NOMO-1 treated with dmso at 0.1 percent for 144 hours (cell line): ENCODE measurements at regions not wholly inside any gene's neighbourhood (a gene's known extent, or its start where the extent isn't known, plus 50 kb on each side); places are given as distances from the start of the nearest gene placed in this dataset.

Source experiments
- DNase-seq: peaks from one replicate; lab custom pipeline; 2025; ENCODE audit not compliant: unreplicated experiment; lab: John Stamatoyannopoulos, UW

DNA sequence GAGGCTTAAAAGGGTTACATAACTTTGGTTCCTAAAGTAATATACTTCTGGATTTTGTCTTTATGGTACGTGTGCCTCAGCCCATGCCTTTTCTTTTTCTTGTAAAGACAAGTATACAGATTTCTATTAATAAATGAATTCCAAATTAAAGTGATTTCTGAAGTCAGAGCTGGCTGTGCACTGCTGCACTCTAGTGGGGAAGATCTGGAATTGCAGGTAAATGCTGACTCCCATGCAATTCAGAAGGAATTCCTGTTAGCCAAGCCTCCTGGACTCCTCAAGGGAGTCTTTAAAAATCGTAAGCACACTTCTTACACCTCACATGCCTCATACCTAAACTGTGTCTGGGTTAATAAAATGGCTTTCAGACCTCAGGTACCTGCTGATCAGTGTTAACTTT lies 118.4 kb upstream of the SLC7A1 start:
- DNase-seq: peak; percentile 23

DNA sequence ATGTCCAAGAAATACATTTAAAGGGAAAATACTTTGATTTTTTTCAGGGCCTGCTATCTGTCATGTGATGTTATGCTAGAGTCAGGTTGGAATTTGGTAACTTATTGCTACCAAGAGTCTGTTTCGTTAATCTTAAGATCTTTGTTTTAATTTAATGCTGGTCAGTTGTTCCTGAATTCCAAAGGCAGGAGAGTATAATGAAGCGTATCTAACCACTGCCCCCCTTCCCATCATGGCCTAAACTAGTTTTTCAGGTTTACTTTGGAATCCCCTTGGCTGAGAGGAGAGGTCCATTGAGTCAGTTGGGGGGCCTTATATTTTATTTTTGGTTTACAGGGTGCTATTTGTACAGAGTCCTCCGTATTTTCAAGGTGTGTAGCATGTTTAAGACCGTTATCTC lies 116.3 kb upstream of the SLC7A1 start:
- DNase-seq: no peak

DNA sequence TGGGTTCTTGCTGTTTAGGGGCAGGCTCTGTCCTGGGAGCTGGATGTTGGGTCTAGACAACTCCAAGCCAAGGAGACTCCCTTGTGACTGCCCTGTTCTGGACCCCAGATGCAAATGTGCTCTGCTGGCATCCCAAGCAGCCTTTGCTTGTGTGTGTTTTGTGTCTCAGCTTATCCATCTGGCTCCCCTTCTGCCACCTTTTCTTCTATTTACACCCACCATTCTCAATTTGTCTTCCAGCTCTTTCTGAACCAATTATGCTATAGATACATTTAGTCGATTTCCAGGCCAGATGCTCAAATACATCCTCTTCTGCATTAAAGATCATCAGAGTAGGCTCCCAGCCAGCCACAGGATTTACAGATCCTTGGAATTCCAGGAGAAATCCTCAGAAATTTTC lies 115.0 kb upstream of the SLC7A1 start:
- no peak for DNase-seq

DNA sequence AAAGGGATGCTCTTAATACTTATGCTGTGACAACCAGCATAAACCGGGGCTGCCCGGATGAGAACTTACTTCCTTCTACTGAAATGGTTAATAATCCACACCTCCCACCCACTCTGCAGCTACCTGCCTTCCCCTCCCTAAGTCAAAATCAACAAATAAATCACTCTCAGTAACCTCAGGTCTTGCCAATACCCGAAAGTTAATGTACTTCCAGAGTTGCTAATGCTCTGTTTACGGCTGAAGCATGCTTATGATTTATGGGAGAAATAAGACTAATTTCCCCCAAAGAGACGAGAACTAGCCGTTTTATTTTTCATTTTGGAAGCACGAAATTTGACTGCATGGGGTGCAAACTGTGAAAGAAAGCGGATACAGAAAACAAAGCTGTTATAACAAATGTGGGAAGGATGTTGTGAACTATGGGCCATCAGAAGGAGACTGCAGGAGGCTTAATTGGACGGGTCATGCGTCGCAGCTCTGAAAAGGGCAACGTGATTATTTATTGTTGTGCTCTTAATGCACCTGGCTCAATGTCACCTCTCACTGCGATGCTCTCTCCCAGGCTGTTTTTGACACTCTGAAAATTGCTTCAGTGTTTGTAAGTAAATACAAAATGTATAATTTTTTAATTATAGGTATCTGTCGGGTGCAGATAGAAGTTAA lies 114.0 kb upstream of the SLC7A1 start:
- DNase-seq: no peak

DNA sequence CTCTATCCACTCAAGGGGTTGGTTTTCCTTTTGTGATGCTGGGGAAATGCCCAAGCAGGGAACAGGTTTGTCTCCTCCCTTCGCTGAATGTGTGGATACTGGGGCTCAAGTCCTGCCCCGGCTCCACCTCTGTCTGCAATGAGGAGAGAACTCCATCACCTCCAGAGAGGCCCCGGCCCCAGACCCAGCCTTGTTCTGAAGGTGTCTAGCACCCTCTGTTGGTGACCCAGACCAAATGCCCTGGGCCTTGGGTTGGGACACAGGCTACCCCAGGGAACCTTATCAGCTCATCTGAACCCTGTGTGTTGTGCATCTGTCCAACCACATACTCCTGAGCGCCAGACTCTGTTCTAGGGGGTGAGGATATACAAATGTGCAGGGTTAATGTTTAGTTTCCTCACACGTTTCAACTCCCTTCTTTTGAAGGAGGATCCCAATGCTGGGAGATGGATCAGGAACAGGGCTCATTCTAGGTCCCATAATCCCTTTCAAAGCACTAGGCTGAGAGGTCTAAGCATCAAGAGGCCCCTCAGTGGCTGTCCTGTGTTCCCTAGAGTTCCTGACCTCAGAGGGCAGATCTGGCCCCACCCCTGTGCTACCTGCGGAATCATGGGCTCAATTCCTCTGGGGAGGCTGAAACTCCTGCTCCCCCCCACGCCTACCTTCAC lies 112.5 kb upstream of the SLC7A1 start:
- DNase-seq: peak; percentile 16

DNA sequence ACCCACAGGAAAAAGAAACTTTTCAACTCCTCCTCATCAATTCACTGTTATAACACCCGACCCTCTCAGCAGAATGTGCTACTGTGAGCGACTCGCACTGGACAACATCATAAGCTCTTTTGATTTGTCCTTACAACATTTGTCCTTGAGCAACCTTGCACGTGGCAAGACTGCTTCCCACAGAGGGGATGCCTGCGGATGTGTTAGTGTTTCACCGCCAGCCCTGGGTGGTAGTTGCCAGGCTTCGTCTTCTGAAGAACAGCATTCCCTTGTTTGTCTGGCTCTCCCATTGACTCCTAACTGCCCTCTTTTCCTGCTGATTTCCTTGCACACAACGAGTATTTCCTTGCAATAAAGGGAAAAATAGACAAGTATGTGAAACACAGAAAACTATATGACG lies 111.4 kb upstream of the SLC7A1 start:
- no peak for DNase-seq

DNA sequence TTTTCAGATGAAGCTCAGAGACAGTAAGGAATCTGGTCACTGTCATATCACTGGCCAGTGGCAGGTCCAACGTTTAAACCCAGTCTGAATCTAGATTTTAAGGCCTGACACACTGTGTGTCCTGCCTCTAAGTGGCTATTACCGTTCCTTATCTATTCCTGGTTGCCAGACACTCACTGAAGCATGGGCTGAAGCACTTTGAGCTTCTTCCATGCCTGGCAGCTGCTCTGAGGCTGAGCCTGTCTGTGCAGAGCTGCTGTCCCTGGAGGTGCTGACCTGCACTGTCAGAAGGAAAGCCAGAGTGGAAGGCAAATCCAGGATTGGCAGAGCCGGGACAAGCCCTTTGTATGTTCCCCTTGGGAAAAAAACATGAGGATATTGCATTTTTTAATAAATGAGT lies 109.2 kb upstream of the SLC7A1 start:
- no peak for DNase-seq

DNA sequence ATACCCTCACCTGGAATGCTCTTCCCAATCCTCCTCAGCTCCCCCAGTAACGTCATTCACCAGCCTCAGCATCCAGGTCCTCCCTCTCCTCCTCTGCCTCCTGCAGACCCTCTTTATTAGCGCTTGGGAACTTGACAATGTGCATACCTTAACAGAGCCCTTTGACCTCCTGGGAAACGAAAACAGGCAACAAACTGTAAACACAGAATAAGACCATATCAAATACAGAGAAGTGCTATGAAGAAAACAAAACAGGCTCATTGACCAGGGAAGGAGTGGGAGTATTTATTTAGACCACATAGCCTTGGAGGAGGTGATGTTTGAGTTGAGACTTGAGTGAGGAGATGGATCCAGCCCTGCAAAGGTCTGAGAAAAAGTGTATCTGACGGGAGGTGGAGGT lies 107.9 kb upstream of the SLC7A1 start:
- DNase-seq: no peak

DNA sequence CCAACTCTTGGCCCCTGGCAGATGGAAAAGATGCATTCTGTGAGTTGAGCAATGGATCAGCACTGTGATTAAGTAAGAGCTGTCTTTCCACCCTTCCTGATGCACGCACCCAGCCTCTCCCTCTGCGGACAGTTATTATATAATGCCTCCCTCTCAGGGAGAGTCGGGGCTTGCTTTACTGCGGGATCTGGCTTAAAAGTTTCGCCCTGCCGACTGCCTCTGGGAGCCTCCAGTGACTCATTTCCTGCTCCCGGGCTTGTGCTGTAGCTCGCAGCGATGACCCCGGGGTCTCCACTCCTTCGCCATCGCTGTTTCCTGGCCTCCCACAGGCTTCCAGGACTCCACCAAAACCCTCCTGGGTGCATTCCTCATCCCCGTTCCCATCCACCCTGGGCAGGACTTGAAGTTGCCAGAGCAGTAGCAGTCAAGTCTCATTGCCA lies 107.4 kb upstream of the SLC7A1 start:
- no peak for DNase-seq

DNA sequence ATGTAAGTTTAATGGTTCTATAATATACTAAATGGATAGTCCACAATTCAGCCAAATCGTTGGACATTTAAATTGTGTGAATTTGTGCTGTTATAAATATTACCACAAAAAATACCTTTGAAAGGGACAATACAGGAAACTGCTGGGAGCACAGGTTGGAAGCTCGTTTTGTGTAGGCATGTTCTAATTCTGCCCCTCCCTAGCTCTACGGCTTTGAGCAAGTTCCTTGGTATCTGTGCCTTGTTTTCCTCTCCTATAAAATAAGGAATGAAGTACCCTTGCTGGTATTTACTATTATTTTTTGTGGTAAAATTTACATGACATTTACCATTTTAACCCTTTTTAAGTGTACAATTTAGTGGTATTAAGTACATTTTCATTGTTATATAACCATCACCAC lies 102.6 kb upstream of the SLC7A1 start:
- DNase-seq: no peak

DNA sequence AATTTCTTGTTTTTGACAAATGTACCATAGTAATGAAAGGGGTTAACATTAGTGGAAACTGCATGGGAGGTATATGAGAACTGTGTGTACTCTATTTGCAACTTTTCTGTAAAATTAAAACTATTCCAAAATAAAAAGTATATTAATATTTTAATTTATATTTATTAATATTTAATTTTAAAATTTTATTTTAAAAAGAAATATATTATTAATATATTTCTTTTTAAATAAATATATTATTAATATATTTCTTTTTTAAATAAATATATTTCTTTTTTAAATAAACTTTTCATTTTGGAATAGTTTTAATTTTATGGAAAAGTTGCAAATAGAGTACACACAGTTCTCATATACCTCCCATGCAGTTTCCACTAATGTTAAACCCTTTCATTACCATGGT lies 101.1 kb upstream of the SLC7A1 start:
- no peak for DNase-seq

DNA sequence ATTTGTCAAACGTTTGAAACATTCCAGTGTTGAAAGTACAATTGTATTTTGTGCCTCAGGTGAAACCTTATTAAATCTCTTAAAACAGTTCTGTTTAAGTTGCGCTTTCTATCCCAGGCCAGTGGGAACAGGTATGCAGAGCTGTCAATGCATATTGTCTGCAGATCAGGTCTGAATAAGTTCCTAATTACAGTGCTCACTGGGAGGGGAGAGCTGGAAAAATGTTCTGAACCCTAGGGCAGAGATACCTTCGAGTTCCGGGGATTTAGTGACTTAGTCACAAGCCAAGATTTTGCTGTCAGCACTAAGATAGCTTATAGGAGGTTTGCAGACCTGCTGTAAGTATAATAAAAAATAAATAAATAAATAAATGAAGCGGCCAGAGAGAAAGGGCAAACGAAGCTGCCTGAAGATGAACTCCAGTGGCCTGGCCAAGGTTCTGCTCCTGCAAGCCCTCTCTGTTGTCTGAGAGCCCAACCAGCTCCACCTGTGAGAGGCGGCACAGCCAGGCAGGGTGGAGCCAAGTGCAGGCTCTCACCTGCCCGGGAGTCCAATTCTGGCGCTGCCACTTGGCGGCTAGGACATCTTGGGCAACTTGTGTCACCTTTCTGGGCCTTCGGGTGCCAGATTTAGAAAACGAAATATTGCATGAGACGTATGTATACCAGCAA lies 97.9 kb upstream of the SLC7A1 start:
- no peak for DNase-seq

DNA sequence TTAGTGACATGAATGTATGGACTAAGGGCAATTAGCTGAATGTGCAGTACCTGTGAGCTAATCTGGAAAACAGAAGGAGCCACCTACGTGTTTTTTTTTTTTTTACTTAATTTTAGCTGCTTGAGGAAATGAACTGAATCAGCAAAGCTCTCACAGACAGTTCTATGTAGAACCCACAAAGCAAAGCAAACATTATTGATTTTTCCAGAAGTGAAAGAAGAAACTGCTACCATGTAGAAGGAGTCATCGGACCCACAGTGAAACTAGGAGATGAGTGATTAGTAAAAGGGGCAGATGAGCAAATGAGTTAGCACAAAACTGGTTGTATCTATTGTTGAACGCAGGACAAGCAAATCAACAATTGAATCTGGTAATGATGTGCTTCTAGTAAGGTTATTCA lies 94.1 kb upstream of the SLC7A1 start:
- DNase-seq: peak; percentile 33

DNA sequence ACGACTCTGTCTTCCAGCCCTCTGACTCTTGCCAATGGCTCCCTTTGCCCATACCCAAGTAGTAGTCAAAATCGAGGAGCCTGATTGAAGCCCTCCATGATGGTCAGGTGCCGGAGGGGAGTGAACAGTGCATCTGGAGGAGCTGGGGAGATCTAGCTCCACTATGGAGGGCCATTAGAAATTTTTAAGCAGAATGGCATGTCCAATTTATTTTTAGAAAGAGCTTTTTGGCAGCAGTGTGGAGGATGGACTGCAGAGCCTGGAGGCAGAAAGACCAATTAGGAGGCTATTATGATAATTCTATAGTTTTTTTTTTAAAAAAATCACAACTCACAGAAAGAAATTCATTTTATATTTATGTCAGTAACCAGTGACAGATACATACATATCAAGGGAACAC lies 92.7 kb upstream of the SLC7A1 start:
- DNase-seq: no peak

DNA sequence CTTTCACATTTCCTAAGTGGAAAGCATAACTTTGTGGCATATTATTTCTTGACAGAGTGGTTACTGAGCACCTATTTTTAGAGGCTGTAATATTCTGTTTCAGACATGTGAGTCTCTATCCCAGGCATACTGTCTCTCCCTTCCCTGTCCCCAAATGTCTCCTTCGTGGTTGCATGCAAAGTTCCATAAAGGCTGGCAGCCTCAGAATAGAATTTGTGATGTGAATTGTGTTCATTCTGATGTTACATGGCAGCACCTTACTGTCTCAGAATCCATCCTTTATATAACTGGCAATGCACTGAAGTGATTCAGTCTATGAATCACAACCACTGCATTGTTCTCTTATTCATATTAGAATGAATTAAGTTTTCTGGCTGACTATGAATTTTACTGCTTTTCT lies 89.0 kb upstream of the SLC7A1 start:
- no peak for DNase-seq

DNA sequence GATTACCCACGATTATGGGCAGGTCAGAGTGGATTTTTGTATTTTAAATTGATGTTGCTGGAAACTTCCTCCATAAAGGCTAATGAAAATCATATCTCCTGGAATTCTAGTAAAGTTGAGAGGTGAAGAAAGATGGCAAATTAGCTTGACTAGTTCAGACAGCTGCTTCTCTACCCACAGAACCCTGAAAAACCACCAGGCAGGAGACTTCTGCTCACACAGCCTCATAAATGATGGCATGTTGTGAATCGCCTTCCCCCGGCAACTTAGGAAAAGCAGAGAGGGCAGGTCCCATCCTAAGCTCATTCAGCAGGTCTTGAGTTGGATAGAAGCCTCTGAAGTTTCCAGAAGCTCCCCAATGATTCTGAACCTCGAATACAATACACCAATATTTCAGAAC lies 87.6 kb upstream of the SLC7A1 start:
- DNase-seq: no peak

DNA sequence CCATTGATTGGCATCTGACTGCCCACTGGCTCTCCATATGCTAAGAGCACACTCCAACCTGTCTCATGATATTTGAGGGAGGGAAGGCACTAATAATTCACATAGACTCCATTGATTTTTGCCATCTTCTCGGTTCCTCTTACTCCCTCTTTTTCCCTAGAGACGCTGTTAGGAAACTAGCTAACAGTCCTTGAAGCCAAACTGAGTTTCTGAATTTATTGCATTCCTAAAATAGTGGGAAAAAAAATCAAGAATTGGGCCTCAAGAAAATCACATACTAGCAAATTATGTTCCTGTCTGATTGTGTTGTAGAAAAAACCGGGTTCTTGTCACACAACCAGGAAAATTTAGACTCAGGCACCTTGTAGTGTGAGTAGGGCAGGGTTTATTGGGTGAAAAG lies 86.4 kb upstream of the SLC7A1 start:
- no peak for DNase-seq

DNA sequence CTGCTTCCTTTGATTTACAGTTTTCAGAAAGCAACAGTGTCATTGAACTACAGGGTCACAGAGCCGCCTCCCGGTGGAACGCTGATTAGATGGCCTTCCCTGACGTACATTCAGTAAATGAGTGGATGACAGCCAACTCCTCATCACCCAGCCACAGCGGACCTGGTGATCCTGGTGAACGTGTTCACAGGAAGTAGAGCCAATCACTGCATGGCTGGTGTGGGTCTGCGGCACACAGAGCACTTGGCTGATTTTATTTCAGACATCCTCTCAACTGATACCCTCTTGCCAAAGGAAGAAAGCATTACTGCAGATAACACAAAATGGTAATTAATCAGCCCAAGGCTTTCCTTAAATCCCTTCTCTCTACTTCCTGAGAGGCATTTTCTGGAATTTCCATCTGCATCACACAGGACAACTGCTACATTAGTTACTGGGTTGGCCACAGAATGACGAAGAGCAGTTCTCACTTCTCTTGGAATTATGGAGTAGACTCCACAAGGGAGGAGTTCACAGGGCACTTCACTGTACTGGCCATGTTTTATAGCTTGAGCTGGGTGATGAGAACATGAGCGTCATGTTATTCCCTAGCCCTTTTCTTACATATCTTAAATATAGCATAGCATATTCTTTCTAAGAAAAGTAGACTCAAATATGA lies 84.0 kb upstream of the SLC7A1 start:
- DNase-seq: no peak

DNA sequence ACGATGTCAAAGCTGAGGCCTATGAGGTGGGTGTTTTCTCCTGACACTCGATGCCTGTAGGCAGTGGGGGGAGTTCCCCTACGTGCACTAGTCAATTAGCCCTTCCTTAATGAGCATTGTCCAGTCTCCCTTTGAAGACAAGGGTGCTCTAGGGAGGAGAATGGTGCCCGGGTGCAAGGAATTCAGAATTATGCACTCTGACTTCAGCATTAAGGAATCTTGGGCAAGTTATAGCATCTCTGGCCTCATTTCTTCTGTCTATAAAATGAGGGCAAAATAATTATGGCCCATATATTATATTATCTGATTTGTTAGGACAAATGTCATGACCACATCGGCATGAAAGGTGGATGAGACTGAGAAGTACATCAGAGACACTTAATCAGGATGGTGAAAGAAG lies 82.1 kb upstream of the SLC7A1 start:
- no peak for DNase-seq

DNA sequence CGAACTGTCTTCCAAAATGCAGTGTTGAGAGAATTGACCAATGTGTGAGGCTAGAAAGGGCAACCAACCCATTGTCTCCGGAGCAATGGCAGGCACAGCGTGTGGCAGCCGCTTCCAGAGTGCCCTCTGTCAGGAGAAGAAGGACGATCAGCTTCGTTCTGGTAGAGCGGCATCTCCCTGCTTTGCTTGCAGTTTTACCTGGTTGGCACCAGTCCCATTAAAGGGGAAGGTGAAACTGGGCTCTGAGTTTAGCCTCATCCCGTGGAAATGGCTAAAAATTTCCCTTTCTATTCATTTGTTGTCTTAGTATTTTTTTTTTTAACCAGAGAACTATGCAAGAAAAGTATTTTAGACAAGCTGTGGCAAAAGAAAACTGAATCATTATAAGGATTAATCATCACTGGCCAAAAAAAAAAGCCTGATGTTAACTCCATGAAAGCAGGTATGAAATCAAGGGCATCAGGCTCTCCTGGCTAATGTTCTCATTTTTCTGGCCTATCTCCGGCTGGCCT lies 81.5 kb upstream of the SLC7A1 start:
- no peak for DNase-seq

DNA sequence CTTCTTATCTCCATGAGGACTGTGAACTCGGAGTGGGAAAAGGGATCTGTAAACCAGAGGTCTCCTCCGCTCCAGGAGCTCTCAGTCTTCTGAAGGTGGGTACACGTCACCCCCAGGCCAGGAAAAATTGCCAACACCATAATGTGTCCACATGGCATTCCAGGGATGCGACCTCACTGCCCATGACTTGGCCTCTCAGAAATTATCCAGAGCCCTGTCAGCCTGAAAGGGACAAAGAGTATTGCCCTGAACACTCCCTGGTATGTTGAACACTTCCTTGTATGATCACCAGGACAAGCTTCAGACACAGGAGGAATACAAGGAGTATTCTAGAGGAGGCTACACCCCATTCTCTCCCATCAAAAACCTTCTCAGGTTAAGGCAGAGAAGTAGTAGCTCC lies 81.0 kb upstream of the SLC7A1 start:
- no peak for DNase-seq

DNA sequence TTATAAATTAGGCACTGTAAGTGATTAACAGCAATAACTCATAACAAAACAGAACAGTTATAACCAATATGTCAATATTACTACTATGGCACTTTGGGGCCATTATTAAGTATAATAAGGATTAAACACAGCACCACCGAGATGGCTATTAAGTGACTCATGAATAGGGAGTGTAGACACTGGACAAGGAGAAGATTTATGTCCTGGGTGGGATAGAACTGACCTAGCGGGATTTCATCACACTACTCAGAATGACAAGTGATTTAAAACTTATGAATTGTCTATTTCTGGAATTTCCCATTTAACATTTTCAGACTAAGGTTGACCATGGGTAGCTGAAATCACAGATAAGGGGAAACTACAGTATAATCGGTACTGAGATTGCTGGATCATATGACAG lies 79.0 kb upstream of the SLC7A1 start:
- no peak for DNase-seq
